HG02840 (cell line): ENCODE measurements at regions not wholly inside any gene's neighbourhood (a gene's known extent, or its start where the extent isn't known, plus 50 kb on each side); places are given as distances from the start of the nearest gene placed in this dataset.

Source experiments
- ATAC-seq: cut with Tn5 transposase; IDR thresholded peaks from one replicate; pipeline ENCODE4 v1.9.1; 2021; ENCODE audit warnings: mild to moderate bottlenecking, moderate library complexity, moderate number of reproducible peaks; ENCODE audit not compliant: unreplicated experiment, low FRiP score

DNA sequence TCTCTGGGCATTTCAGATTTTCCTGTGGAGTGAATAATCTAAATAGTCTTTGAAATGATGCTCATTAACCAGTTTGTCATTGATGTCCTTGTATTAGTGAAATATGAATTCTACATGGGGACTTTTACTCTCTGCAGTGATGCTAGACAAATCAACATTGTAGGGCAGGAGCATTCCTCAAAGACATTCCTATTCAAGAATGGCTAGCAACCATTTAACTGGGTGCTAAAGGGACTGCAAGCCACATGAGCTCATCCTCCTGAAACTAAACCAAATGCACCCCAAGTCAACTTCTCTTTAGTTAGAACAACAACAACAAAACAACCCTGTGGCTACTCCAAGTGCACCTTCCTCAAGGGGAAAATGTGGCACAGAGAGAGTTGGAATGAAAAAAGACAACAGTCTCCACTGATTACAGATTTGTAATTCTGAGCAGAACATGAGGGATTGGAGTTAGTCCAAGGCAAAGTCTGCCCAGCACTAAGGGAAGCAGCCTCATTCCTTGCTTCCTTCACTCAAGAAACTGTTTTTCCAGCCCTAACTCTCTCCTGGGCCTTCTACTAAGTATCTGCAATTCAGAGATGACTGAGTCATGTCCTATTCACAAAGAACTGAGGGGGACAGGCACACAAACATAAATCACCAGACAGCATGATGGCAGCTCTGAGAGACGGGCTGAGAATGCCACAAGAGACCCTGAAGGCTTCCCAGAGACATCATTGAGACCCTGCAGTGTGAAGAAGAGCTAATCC is 82.0 kb upstream of the WWC1 start:
- no peak for ATAC-seq

DNA sequence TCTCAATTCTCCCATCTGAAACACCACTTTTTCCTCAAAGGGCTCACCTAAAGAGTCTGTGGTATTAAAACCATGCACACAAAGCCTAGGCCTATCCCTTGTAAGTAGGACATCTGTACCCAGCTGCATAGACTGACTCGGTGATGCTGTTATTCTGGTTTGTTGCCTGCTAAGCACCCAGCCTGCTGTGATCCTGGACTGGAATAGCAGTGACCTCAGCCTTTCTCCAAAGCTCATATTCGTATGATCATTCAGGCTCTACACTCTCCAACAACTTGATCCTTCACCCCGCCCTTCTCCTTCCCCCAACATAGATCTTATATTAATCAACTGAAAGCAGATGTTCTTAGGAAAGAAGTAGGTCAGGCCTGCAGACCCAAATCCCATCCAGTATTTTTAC is 81.4 kb upstream of the WWC1 start:
- ATAC-seq: no peak

DNA sequence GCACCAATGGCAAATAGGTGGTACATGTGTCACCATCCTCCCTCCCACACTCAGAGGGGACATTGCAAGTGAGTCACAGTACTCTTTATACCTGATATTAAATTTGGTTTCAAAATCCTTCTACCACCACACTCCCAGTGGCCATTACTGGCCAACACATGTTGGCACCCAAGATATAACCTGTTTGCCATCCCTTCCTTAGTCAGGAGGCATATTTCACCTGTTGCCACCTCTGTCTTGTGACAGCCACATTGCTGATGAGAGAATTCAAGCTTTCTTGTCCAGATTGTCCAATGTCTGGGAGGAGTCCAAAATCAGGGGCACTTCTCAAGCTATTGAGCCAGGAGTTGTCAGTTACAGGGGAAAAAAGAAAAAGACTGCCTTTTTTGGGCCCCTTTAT is 80.2 kb upstream of the WWC1 start:
- no peak for ATAC-seq

DNA sequence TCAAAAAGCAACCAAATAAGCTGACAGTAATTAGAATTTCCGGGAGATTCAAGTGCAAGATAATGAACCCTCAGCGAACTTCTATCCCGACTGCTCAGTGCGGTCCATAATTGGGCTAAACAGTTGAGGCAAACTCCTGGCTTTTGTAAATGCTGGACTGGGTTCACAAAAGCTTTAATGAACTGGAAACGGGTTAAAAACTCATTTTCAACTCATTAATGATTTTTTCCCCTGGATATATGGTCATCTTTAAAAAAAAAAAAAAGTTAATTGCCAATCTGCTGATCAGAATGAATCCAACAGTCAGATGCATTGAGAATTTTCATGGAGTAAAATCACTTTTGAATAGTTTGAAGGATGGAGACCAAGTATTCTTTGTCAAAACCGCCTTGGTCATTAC is 79.5 kb upstream of the WWC1 start:
- no peak for ATAC-seq

DNA sequence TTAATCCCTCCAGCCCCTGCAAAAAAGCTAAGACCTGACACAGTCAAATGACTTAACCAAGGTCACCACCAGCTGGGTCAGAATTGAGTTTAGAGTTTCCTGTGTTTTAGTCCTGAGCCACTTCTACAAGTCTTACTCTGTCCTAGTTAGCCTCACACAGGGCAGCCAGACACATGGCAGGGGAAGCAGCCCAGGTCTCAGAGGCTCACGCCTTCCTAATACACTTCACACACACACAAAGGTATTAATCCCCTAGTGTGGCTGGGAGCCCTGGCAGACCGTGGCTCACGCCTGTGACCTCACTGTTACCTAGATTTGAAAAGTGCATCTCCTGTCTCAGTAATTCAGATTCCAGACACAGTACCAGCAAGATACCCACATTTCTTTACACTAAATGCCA is 77.4 kb upstream of the WWC1 start:
- no peak for ATAC-seq

DNA sequence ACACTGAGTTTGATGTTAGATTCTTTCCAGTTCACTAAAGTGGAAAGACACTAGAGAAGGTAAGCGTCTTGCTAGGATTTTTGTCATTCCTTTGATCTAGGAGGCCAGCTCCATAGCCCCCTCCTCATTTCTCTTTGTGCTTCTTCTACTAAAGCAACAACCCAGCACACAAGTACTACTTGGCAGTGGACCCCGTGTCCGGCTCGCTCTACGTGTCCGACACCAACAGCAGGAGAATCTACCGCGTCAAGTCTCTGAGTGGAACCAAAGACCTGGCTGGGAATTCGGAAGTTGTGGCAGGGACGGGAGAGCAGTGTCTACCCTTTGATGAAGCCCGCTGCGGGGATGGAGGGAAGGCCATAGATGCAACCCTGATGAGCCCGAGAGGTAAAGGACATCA is 76.6 kb upstream of the WWC1 start:
- no peak for ATAC-seq

DNA sequence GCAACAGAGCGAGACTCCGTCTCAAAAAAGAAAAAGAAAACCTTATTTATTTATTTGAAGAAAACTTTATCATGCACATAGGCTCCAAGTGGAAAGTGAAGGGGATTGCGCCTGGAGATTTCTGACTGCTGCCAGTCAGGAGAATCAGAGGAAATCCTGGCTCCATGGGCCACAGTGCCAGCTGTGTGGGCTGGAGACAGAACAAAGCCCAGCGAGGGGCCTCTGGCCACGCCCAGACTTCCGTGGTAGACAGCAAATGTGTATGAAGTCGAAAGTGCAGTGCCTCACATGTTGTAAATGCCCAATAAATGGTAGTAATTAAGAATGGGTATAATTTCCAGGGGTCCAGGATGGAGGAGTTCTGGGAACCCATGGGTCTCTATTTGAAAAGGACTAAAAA is 75.8 kb upstream of the WWC1 start:
- no peak for ATAC-seq

DNA sequence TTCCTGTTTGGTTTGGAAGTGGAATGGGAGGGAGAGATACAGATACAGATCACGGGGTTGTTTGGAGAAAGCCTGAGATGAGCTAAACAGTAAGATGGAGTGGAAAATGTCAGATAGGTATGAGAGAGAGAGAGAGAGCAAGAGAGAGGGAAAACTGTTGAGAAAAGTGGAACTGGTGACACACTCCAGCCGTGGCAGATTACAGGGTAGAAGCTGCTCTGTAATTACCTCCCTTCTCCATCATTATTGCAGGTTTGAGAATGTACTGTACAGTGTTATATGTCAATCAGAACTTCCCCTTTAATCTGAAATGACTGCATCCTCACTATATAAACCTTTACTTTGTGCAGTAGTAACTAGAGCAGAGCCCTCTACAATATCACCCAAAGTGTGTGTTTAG is 74.5 kb upstream of the WWC1 start:
- no peak for ATAC-seq

DNA sequence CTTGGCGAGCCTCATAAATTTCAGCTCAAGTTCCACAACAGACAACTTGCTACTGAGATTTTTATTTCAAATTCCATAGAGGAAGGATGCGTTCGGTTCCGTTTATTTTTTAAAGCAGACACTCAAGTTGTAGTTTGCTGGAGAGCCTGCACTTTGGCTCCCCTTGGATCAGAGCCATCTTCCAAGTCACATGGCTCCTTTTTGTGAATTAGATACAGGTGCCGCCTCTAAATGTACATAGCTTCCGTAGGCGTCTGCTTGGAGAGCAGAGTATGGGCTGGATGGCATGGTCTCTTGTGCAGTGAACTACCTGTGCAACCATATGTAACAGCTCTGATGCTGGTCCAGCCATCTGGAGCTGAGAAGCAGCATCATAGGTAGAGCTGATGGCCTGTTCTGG is 73.9 kb upstream of the WWC1 start:
- no peak for ATAC-seq

DNA sequence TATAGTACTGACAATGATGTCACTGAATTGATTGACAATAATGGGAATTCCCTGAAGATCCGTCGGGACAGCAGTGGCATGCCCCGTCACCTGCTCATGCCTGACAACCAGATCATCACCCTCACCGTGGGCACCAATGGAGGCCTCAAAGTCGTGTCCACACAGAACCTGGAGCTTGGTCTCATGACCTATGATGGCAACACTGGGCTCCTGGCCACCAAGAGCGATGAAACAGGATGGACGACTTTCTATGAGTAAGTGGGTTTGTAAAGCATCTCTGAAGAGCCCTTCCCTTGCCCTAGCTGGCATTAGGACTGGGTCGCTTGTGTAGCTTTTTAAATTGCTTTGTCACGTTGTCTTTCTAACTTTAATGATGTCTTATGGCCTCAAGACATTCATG is 72.7 kb upstream of the WWC1 start:
- no peak for ATAC-seq

DNA sequence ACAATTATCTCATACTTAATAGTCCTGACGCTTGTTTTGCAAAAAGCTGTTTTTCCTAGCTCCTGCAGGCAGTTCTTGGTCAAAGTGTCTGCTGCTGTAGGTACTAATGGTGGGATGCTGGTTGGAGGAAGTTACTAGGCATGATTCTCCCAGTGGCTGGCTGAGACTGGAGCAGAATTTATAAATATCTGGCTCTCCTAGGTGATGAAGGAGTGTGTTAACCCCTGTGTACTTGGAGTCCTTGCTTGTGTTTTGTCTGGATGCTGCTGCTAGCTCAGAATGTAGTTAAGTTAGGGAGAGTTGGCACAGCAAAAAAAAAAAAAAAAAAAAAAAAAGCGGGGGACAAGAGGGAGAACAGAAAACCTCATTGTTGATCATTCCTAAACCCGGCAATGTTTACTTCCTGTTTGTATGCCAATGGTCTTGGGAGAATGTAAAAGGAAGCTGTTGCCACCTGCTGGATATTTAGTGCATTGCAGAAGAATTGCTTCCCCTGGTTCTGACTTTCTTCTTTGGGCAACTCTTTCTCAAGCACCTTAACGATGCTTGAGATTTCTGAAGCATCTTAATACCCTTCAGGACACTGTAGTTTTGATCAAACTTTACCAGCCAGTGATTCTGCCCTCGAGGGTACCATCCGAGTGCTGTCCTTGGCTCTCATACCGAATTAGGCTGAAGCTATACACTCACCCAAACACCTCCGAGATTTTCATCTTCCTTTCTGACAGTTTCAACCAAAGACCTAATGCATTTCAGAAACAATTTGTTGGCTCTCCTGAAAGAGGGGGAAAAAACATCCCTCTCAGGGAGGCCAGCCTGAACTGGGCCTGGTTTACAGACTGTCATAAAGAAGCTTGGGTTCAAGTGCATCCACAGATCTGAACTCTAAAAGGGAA is 71.7 kb upstream of the WWC1 start:
- peak; percentile 92 for ATAC-seq

DNA sequence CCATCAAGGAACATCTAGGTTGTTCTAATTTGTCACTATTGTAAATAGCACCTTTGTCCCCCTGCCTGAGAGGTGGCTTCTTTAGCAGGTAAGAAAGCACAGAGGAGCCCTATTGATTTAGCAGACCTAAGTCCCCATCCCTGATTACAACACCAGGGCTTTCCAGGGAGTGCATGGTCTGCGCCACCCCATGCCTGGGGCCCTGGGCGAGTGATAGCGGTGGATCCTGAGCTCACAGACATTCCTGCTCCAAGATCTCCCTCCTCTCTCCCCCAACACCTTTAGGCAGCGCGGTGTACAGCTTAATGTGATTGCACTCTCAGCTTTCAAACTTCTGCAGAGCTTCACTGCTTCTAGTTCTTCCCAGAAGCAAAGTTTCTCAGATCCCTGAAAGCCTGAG is 67.4 kb upstream of the WWC1 start:
- ATAC-seq: no peak

DNA sequence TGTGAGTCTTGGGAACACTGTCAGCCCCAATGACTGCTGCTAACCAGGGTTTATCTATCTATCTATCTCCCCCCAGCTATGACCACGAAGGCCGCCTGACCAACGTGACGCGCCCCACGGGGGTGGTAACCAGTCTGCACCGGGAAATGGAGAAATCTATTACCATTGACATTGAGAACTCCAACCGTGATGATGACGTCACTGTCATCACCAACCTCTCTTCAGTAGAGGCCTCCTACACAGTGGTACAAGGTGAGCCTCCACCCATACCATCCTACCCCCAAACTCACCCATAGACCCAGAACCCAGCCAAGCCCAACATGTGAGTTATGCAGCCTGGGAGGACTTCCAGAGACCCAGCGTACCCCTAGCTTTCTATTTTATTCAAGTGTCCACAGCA is 65.4 kb upstream of the WWC1 start:
- ATAC-seq: no peak

DNA sequence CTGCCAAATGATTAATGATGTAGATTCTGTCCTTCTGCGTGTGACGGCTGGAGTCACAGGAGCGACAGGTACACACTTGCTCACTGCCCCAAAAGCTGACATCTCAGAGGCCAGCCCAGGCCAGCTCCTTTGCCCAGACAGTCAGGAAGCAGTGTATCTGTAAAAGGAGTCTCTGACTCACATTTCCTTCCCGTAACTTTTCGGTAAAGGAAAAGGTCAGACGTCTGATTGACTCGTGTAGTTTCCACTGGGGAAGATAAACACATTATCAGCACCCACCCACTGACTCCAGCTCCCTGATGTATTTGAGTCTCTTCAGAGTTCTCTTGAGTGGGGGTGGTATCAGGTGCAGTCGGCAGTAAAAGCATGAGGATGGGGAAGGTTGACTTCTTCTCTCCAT is 64.4 kb upstream of the WWC1 start:
- no peak for ATAC-seq

DNA sequence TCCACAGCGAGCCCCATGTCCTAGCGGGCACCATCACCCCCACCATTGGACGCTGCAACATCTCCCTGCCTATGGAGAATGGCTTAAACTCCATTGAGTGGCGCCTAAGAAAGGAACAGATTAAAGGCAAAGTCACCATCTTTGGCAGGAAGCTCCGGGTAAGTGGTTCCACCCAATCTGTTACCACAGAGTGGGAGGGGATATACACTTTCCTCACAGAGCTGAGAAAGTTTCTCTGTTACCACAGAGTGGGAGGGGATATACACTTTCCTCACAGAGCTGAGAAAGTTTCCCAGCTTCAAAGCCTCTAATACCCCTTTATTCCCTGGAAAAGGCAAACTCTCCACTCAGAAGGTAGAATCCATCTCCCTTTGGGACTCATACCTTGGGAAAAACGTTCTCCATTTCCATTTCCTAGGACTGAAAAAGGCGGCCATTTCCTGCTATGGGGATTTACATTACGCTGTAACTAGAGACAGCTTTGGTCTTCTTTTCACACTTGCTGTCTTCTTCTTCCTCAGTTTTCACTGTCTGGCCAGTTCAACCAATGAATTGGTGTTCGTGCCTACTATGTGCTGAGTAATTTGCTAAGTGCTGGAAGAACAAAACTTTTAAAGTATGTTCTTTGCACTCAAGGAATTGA is 63.4 kb upstream of the WWC1 start:
- ATAC-seq: peak; percentile 100

DNA sequence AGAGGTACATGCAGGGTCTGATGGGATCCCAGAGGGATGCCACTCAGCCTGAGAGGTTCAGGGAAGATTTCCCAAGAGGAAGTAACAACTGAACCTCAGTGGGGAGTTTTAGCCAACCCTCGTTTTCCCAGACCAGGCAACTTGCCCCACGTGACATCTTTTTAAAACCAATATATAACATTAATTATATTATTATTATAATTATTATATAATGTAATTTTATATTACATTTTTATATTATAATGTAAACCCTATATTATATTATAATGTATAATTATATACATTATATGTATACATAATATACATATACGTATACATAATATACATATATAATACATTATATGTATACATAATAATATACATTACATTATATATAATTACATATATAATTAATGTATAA is 62.8 kb upstream of the WWC1 start:
- no peak for ATAC-seq

DNA sequence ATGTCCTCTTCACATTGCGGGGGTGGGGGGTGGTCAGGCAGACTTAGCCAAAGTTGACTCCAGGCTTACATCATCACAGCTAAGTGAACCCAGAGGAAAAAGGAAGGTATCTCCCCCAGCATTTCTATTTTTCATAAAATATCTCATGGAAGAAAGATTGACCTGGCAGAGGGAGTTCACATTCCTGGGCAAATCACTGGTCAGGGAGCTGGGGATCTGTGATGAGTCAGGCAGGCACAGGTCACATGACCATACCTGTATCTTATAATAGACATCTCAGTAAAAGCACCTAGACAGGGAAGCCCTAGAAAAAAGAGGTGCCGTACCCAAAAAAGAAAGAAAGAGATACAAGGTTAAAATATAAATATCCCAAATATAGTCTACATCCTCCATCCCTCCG is 57.3 kb upstream of the WWC1 start:
- no peak for ATAC-seq

DNA sequence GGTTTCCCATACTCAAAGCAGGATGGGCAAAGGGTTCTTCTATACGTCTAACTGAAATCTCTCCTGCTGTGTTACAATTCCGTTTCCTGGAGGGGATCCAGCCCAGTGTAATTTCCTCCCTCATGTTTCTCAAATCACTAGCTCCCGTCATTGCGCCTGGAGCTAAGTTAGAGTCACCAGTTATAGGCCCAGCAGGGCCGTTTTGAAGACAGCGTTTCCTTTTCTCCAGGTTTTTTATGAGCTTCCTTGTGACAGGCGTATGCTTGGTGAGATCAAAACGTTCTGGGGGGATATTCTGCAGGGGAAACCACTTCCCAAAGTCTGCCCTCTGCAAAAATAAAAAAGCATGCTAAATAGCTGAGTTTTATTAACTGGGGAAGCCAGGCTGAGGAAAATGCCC is 53.0 kb upstream of the WWC1 start:
- ATAC-seq: no peak

DNA sequence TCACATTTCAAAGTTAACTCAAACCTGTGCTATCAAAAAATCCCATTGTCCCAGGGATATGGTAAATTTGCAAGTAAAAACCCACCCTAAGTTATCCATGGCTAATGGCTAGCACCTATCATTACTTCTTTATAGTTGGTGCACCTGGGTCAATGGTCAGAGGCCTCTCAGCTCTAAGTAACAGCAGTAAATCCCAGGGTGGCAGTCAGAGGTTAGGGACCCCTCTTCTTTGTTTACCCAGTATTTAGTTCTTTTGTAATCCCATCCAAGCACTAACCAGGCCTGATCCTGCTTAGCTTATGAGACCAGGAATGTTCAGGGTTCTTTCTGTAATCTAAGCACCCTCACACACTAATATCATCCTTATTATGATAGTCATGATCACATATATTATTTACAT is 52.1 kb upstream of the WWC1 start:
- no peak for ATAC-seq
